GM23248 (cell line): ENCODE measurements at regions not wholly inside any gene's neighbourhood (a gene's known extent, or its start where the extent isn't known, plus 50 kb on each side); places are given as distances from the start of the nearest gene placed in this dataset.

ENCODE experiments used
- DNase-seq: peaks from one replicate; pipeline ENCODE4 v3.0.0-alpha.2; 2015
- H2AFZ ChIP-seq: fragments of 200-600 bp; sonication (generic); 2 replicates; pipeline ENCODE4 v1.6.1; 2016; ENCODE audit warnings: antibody characterized with exemption
- H3F3A ChIP-seq: fragments of 200-600 bp; sonication (generic); 2 replicates; pipeline ENCODE4 v1.6.1; 2016; ENCODE audit warnings: mild to moderate bottlenecking, antibody characterized with exemption, mixed run types; ENCODE audit not compliant: insufficient read depth
- H3K27ac ChIP-seq: fragments of 200-600 bp; sonication (generic); 2 replicates; pipeline ENCODE4 v1.5.1; 2016; ENCODE audit warnings: mild to moderate bottlenecking
- H3K27me3 ChIP-seq: fragments of 200-600 bp; sonication (generic); replicated peaks from 2 replicates; pipeline ENCODE4 v1.6.1; 2016; ENCODE audit warnings: mild to moderate bottlenecking; ENCODE audit not compliant: insufficient read depth
- H3K36me3 ChIP-seq: fragments of 200-600 bp; sonication (generic); 2 replicates; pipeline ENCODE4 v1.6.1; 2016; ENCODE audit warnings: low read depth, mild to moderate bottlenecking
- H3K4me1 ChIP-seq: fragments of 200-600 bp; sonication (generic); 2 replicates; pipeline ENCODE4 v1.6.1; 2016; ENCODE audit warnings: mild to moderate bottlenecking; ENCODE audit not compliant: insufficient read depth
- H3K4me2 ChIP-seq: fragments of 200-600 bp; sonication (generic); one replicate; pipeline ENCODE4 v1.6.1; 2016; ENCODE audit warnings: mild to moderate bottlenecking; ENCODE audit not compliant: unreplicated experiment
- H3K4me3 ChIP-seq: fragments of 200-600 bp; sonication (generic); 2 replicates; pipeline ENCODE4 v1.5.1; 2016; ENCODE audit warnings: mild to moderate bottlenecking
- H3K79me2 ChIP-seq: fragments of 200-600 bp; sonication (generic); 2 replicates; pipeline ENCODE4 v1.6.1; 2016; ENCODE audit warnings: mild to moderate bottlenecking; ENCODE audit not compliant: insufficient read depth
- H3K9ac ChIP-seq: fragments of 200-600 bp; sonication (generic); 2 replicates; pipeline ENCODE4 v1.6.1; 2016; ENCODE audit warnings: mild to moderate bottlenecking
- H3K9me2 ChIP-seq: fragments of 200-600 bp; sonication (generic); 2 replicates; pipeline ENCODE4 v1.6.1; 2016; ENCODE audit warnings: mixed run types, mild to moderate bottlenecking, moderate library complexity; ENCODE audit not compliant: insufficient read depth
- H3K9me3 ChIP-seq: fragments of 200-600 bp; sonication (generic); one replicate; pipeline ENCODE4 v1.6.1; 2017; ENCODE audit warnings: low read depth
- H4K20me1 ChIP-seq: fragments of 200-600 bp; sonication (generic); 2 replicates; pipeline ENCODE4 v1.6.0; 2016; ENCODE audit not compliant: insufficient read depth
- EZH2 ChIP-seq: fragments of 200-600 bp; sonication (generic); IDR thresholded peaks from 2 replicates; pipeline ENCODE4 v1.6.1; 2018; ENCODE audit warnings: antibody characterized with exemption, mild to moderate bottlenecking; ENCODE audit not compliant: insufficient read depth, poor library complexity, severe bottlenecking
- EZH2phosphoT487 ChIP-seq: fragments of 200-600 bp; sonication (generic); IDR thresholded peaks from 2 replicates; pipeline ENCODE4 v1.6.1; 2018; ENCODE audit warnings: antibody characterized with exemption, moderate library complexity, mild to moderate bottlenecking, low read depth; ENCODE audit not compliant: insufficient read depth
- WGBS, 2 experiments: methylation state at CpG; one replicate each; pipeline ENCODE4 v1.1.6; 2015 to 2017; ENCODE audit warnings: low lambda C conversion rate in 2 of 2, low coverage in 1 of 2; ENCODE audit errors: missing lambda C conversion rate in 2 of 2; 5-methylcytosine and 5-hydroxymethylcytosine counted together
- in situ Hi-C: fragments of 300-500 bp; cut with MboI; formaldehyde crosslinking; loops from 2 replicates; pipeline ENCODE4 v1.15.0; 2020

GRCh38 chr3:94336046-94336753 lies 273.3 kb downstream of the NSUN3 start:
- H3K4me3 ChIP-seq, result no peak overlapping the region
- no peaks in the 10 kb centered on the region for H3K4me1 ChIP-seq
- H2AFZ ChIP-seq, result no peak overlapping the region
- no peaks in the 10 kb centered on the region for H3K27me3 ChIP-seq
- TF ChIP-seq EZH2 (no peak), EZH2phosphoT487 (no peak)
- H3K9me2 ChIP-seq, result no peaks in the 10 kb centered on the region
- no peak overlapping the region for H3K9ac ChIP-seq
- peak; percentile 32 for DNase-seq
- no peak overlapping the region for H3K27ac ChIP-seq
- no peak overlapping the region for H3K4me2 ChIP-seq
- H3K79me2 ChIP-seq, result no peaks in the 10 kb centered on the region
- H3K9me3 ChIP-seq, result no peaks in the 10 kb centered on the region
- whole genome bisulfite sequencing, 2 experiments, result 37 to 41% methylated on average over 4 of the region's 4 CpGs
- no peaks in the 10 kb centered on the region for H4K20me1 ChIP-seq
- in situ Hi-C loops, result no loop called here
- H3F3A ChIP-seq, result no peaks in the 10 kb centered on the region
- H3K36me3 ChIP-seq, result no peaks in the 10 kb centered on the region

DNA sequence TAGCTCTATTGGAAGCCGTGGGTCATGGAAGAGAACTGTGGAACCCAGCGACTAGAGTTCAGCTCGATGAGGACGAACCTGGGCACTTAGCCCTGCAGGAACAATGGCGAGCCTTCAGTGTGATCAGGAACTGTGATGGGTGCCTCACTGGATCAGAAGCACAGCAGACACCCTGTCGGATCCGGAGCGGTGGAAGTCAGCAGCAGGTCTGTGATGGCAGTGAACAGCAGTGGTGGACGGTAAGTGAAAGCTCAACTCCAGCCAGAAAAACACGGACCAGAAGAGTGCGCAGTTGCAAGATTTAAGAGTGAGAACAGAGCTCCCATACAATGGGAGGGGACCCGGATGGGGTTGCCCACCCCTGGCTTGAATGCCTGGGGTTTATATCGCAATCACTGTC lies 282.2 kb downstream of the NSUN3 start:
- Histone ChIP-seq H3K9me2 (no peaks in the 10 kb centered on the region), H3K4me2 (no peak overlapping the region), H3K27me3 (no peaks in the 10 kb centered on the region), H3K36me3 (no peaks in the 10 kb centered on the region), H3K4me1 (no peaks in the 10 kb centered on the region), H3K9ac (no peak overlapping the region), H3K27ac (no peak overlapping the region), H3K4me3 (no peak overlapping the region), H4K20me1 (no peaks in the 10 kb centered on the region), H3F3A (no peaks in the 10 kb centered on the region), H3K79me2 (no peaks in the 10 kb centered on the region), H3K9me3 (no peaks in the 10 kb centered on the region), H2AFZ (no peak overlapping the region)
- 41 to 52% methylated on average over 13 of the region's 13 CpGs for WGBS, 2 experiments
- no peak for DNase-seq
- in situ Hi-C loops, result no loop called here
- TF ChIP-seq EZH2phosphoT487 (no peak), EZH2 (no peak)

DNA sequence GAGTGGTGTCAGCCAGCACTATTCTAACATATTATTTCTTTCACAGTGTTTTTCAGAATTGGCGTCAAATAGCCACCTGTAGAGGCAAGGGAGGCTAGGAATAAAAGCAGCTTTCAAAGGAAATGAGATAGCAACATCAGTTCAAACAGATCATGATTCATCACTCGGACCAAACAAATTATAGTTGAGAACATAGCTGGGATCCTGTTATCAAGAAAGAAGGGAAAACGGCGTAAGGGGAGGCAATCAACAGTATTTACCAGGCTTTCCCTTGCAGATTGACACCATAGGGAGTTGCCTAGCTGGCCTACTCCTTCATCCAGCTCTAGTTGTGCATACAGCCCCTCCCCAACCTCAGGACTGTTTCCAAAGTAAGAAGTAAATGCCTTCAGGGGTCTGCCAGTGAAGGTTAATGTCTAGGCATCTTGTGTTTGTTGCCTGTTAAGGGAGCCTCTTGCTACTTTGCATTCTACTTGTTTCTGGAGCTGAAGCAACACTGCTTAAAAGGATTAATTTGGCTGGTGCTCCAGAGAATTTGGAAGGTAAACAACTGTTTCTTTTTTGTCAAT lies 286.5 kb downstream of the NSUN3 start:
- Histone ChIP-seq H3K36me3 (no peaks in the 10 kb centered on the region), H4K20me1 (no peaks in the 10 kb centered on the region), H3K79me2 (no peaks in the 10 kb centered on the region), H3F3A (no peaks in the 10 kb centered on the region), H3K4me1 (no peaks in the 10 kb centered on the region), H3K9me2 (no peaks in the 10 kb centered on the region), H2AFZ (no peak overlapping the region), H3K9ac (no peak overlapping the region), H3K4me3 (no peak overlapping the region), H3K27ac (no peak overlapping the region), H3K27me3 (no peaks in the 10 kb centered on the region), H3K4me2 (no peak overlapping the region), H3K9me3 (no peaks in the 10 kb centered on the region)
- no peak for DNase-seq
- in situ Hi-C loops, result no loop called here
- 51 to 59% methylated on average over 4 of the region's 4 CpGs for WGBS, 2 experiments
- TF ChIP-seq EZH2phosphoT487 (no peak), EZH2 (no peak)

GRCh38 chr3:94356581-94356980 lies 293.7 kb downstream of the NSUN3 start:
- in situ Hi-C loops, result no loop called here

More at GRCh38 chr3:94356581-94356980, 293.7 kb downstream of the NSUN3 start:
- Histone ChIP-seq H3K4me3 (no peak overlapping the region), H3K4me1 (no peaks in the 10 kb centered on the region), H3K9ac (no peak overlapping the region), H3K79me2 (no peaks in the 10 kb centered on the region), H3F3A (no peaks in the 10 kb centered on the region), H3K27ac (no peak overlapping the region), H3K4me2 (no peak overlapping the region), H3K27me3 (no peaks in the 10 kb centered on the region), H3K36me3 (no peaks in the 10 kb centered on the region), H3K9me2 (no peaks in the 10 kb centered on the region), H3K9me3 (no peaks in the 10 kb centered on the region), H2AFZ (no peak overlapping the region), H4K20me1 (no peaks in the 10 kb centered on the region)
- 63 to 70% methylated on average over 1 of the region's 1 CpG for WGBS, 2 experiments
- TF ChIP-seq EZH2phosphoT487 (no peak), EZH2 (no peak)
- DNase-seq, result no peak
